GM21526 (cell line): ENCODE measurements at regions not wholly inside any gene's neighbourhood (a gene's known extent, or its start where the extent isn't known, plus 50 kb on each side); places are given as distances from the start of the nearest gene placed in this dataset.

ENCODE experiments used
- ATAC-seq: cut with Tn5 transposase; IDR thresholded peaks from one replicate; pipeline ENCODE4 v1.9.1; 2021; ENCODE audit warnings: moderate library complexity; ENCODE audit not compliant: unreplicated experiment, low FRiP score

- ATAC-seq: no peak
Measured at GRCh38 chr2:8569332-8569930, 112.4 kb upstream of the ID2 start.

- ATAC-seq: no peak
Measured at GRCh38 chr2:8570637-8571036, 111.2 kb upstream of the ID2 start.

GRCh38 chr2:8571301-8571791 lies 110.5 kb upstream of the ID2 start:
- ATAC-seq: no peak

GRCh38 chr2:8571792-8572499 lies 109.9 kb upstream of the ID2 start:
- no peak for ATAC-seq

- no peak for ATAC-seq
Measured at GRCh38 chr2:8572712-8573233, 109.1 kb upstream of the ID2 start.

- ATAC-seq: no peak
Measured at GRCh38 chr2:8573234-8573941, 108.5 kb upstream of the ID2 start.

- ATAC-seq: no peak
Measured at GRCh38 chr2:8573942-8574195, 108.0 kb upstream of the ID2 start.

- ATAC-seq: peak; percentile 52
Measured at GRCh38 chr2:8574196-8575037, 107.4 kb upstream of the ID2 start.

- ATAC-seq: no peak
Measured at GRCh38 chr2:8575038-8575833, 106.6 kb upstream of the ID2 start.

- ATAC-seq: no peak
Measured at GRCh38 chr2:8575834-8576423, 105.9 kb upstream of the ID2 start.

- no peak for ATAC-seq
Measured at GRCh38 chr2:8576525-8577167, 105.2 kb upstream of the ID2 start.

GRCh38 chr2:8577573-8577972 lies 104.3 kb upstream of the ID2 start:
- ATAC-seq: no peak

GRCh38 chr2:8578335-8579244 lies 103.3 kb upstream of the ID2 start:
- ATAC-seq: no peak

- ATAC-seq: no peak
Measured at GRCh38 chr2:8579485-8580085, 102.3 kb upstream of the ID2 start.

- ATAC-seq: no peak
Measured at GRCh38 chr2:8580316-8581233, 101.3 kb upstream of the ID2 start.

GRCh38 chr2:8581234-8581561 lies 100.7 kb upstream of the ID2 start:
- ATAC-seq: no peak

GRCh38 chr2:8581601-8582041 lies 100.2 kb upstream of the ID2 start:
- ATAC-seq: no peak
